ENCODE measurements at regions not wholly inside any gene's neighbourhood (a gene's known extent, or its start where the extent isn't known, plus 50 kb on each side); places are given as distances from the start of the nearest gene placed in this dataset.

- TF ChIP-seq, protein P1, sequence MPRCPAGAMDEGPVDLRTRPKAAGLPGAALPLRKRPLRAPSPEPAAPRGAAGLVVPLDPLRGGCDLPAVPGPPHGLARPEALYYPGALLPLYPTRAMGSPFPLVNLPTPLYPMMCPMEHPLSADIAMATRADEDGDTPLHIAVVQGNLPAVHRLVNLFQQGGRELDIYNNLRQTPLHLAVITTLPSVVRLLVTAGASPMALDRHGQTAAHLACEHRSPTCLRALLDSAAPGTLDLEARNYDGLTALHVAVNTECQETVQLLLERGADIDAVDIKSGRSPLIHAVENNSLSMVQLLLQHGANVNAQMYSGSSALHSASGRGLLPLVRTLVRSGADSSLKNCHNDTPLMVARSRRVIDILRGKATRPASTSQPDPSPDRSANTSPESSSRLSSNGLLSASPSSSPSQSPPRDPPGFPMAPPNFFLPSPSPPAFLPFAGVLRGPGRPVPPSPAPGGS (IDR thresholded peaks at IDR 0.05), result peak; percentile 55; the same call in 2 of the 3 replicates
- TF ChIP-seq MAFK (IDR thresholded peaks at IDR 0.05; ENCODE audit: partially characterized antibody) (no peak), FOSL2 (IDR thresholded peaks at IDR 0.05) (peak; percentile 75), FOSL2 (CRISPR knock-in tag; IDR thresholded peaks at IDR 0.05) (peak; percentile 83)
These were observed 996.0 kb downstream of the OTOL1 start (continued) for GRCh38 chr3:162492446-162493081.

DNA sequence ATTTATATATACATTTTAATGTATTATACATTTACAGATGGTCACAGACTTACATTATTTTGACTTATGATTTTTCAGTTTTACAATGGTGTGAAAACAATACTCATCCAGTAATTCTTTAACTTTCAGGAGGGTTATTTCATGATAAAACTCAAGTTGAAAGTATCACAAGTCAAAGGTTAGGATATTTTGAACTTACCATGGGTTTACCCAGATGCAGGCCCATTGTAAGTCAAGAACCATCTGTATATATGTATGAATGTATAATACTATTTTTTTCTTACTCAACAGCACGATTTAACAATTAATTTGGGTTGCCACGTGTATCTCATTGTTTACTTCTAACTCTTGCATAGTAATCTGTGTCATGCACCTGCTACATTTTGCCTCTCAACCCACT lies 1002.0 kb downstream of the OTOL1 start:
- Histone ChIP-seq H3K4me2 (no peak overlapping the region), H3K27ac (no peak overlapping the region), H3K4me1 (peaks cover under 1% of the 10 kb centered on the region; the same call in 1 of the 3 replicates), H3K4me3 (no peak overlapping the region), H3K9me3 (peaks cover 11% of the 10 kb centered on the region)
- no peak for TF ChIP-seq BHLHE40 (IDR thresholded peaks at IDR 0.05; ENCODE audit: low read depth, low read length)
- TF ChIP-seq, protein P2, sequence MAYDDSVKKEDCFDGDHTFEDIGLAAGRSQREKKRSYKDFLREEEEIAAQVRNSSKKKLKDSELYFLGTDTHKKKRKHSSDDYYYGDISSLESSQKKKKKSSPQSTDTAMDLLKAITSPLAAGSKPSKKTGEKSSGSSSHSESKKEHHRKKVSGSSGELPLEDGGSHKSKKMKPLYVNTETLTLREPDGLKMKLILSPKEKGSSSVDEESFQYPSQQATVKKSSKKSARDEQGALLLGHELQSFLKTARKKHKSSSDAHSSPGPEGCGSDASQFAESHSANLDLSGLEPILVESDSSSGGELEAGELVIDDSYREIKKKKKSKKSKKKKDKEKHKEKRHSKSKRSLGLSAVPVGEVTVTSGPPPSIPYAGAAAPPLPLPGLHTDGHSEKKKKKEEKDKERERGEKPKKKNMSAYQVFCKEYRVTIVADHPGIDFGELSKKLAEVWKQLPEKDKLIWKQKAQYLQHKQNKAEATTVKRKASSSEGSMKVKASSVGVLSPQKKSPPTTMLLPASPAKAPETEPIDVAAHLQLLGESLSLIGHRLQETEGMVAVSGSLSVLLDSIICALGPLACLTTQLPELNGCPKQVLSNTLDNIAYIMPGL (CRISPR knock-in tag; IDR thresholded peaks at IDR 0.05; ENCODE audit: borderline replicate concordance), result no peak
- TF ChIP-seq, protein P3, sequence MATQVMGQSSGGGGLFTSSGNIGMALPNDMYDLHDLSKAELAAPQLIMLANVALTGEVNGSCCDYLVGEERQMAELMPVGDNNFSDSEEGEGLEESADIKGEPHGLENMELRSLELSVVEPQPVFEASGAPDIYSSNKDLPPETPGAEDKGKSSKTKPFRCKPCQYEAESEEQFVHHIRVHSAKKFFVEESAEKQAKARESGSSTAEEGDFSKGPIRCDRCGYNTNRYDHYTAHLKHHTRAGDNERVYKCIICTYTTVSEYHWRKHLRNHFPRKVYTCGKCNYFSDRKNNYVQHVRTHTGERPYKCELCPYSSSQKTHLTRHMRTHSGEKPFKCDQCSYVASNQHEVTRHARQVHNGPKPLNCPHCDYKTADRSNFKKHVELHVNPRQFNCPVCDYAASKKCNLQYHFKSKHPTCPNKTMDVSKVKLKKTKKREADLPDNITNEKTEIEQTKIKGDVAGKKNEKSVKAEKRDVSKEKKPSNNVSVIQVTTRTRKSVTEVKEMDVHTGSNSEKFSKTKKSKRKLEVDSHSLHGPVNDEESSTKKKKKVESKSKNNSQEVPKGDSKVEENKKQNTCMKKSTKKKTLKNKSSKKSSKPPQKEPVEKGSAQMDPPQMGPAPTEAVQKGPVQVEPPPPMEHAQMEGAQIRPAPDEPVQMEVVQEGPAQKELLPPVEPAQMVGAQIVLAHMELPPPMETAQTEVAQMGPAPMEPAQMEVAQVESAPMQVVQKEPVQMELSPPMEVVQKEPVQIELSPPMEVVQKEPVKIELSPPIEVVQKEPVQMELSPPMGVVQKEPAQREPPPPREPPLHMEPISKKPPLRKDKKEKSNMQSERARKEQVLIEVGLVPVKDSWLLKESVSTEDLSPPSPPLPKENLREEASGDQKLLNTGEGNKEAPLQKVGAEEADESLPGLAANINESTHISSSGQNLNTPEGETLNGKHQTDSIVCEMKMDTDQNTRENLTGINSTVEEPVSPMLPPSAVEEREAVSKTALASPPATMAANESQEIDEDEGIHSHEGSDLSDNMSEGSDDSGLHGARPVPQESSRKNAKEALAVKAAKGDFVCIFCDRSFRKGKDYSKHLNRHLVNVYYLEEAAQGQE (IDR thresholded peaks at IDR 0.05), result no peak
- TF ChIP-seq GATA3 (IDR thresholded peaks at IDR 0.05; ENCODE audit: borderline replicate concordance), result no peak
- TF ChIP-seq PHF8 (IDR thresholded peaks at IDR 0.05; ENCODE audit: borderline replicate concordance, low read depth), result no peak
- no peak for TF ChIP-seq SMC3 (IDR thresholded peaks at IDR 0.05)
- TF ChIP-seq JUNB (IDR thresholded peaks at IDR 0.05), result no peak
- TF ChIP-seq, protein P4, sequence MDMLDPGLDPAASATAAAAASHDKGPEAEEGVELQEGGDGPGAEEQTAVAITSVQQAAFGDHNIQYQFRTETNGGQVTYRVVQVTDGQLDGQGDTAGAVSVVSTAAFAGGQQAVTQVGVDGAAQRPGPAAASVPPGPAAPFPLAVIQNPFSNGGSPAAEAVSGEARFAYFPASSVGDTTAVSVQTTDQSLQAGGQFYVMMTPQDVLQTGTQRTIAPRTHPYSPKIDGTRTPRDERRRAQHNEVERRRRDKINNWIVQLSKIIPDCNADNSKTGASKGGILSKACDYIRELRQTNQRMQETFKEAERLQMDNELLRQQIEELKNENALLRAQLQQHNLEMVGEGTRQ (IDR thresholded peaks at IDR 0.05), result no peak
- no peak for TF ChIP-seq POLR2AphosphoS2 (conservative IDR thresholded peaks at IDR 0.05; ENCODE audit: low read length)
- TF ChIP-seq CBX2 (IDR thresholded peaks at IDR 0.05; ENCODE audit: borderline replicate concordance, low read depth), result no peak
- TF ChIP-seq CEBPB (IDR thresholded peaks at IDR 0.05), result no peak
- TF ChIP-seq ESRRA (IDR thresholded peaks at IDR 0.05; ENCODE audit: borderline replicate concordance, low read length), result no peak
- no peak for TF ChIP-seq RCOR1 (IDR thresholded peaks at IDR 0.05; ENCODE audit: low read depth, low read length)
- 15% methylated on average over 2 of the region's 2 CpGs for WGBS (ENCODE audit: missing lambda C conversion rate)
- no peak for FAIRE-seq
- no peak for ATAC-seq
- ChIA-PET CTCF (no interaction called here), POLR2A (no interaction called here)
- no peak for DNase-seq (ENCODE audit: low read depth in 1 of 2, low spot score in 1 of 2)

GRCh38 chr3:162507397-162507796 lies 1010.8 kb downstream of the OTOL1 start:
- Histone ChIP-seq H3K4me3 (no peak overlapping the region), H3K27ac (no peak overlapping the region), H3K4me1 (peaks cover 10% of the 10 kb centered on the region; the same call in 2 of the 3 replicates), H3K9me3 (no peaks in the 10 kb centered on the region), H3K4me2 (0 out of 3 replicates have a peak overlapping the region, but pooled peaks have one; percentile 7)
- TF ChIP-seq ESRRA (IDR thresholded peaks at IDR 0.05; ENCODE audit: borderline replicate concordance, low read length) (no peak), JUNB (IDR thresholded peaks at IDR 0.05) (no peak)
- ATAC-seq (no peak), DNase-seq (ENCODE audit: low read depth in 1 of 2, low spot score in 1 of 2) (no peak), FAIRE-seq (no peak)
- POLR2A ChIA-PET, result no interaction called here
- 52% methylated on average over 1 of the region's 1 CpG for WGBS (ENCODE audit: missing lambda C conversion rate)
- CTCF ChIA-PET, result interaction anchor here (0.9 kb wide), 1 partner anchor 21 kb away, joined by 3 read pairs; no protein-coding TSS in a partner anchor

Data from A549 (cell line).